Immature natural killer cell (primary cell): ENCODE measurements at regions not wholly inside any gene's neighbourhood (a gene's known extent, or its start where the extent isn't known, plus 50 kb on each side); places are given as distances from the start of the nearest gene placed in this dataset.

Experiments used
- DNase-seq, 3 donors: peaks; one replicate each; pipeline ENCODE4 v3.0.0; 2022; ENCODE audit warnings: mixed read lengths in 1 of 3
- H3K27ac Mint-ChIP-seq, 6 donors: one replicate each; pipeline ENCODE4 v1.8.0; 2020; ENCODE audit warnings: mixed read lengths in 6 of 6, mild to moderate bottlenecking in 5 of 6, inconsistent platforms in 4 of 6, moderate library complexity in 3 of 6
- H3K27me3 Mint-ChIP-seq, 3 donors: one replicate each; pipeline ENCODE4 v1.8.0; 2020 to 2021; ENCODE audit warnings: low read depth in 3 of 3, mild to moderate bottlenecking in 3 of 3, mixed read lengths in 3 of 3, moderate library complexity in 3 of 3, inconsistent platforms in 1 of 3
- H3K36me3 Mint-ChIP-seq, 3 donors: one replicate each; pipeline ENCODE4 v1.8.0; 2020; ENCODE audit warnings: mixed read lengths in 3 of 3, inconsistent platforms in 2 of 3, mild to moderate bottlenecking in 2 of 3
- H3K4me1 Mint-ChIP-seq, 2 donors: one replicate each; pipeline ENCODE4 v1.8.0; 2020; ENCODE audit warnings: inconsistent platforms in 2 of 2, mild to moderate bottlenecking in 2 of 2, mixed read lengths in 2 of 2, moderate library complexity in 1 of 2
- H3K4me3 Mint-ChIP-seq, 5 donors: one replicate each; pipeline ENCODE4 v1.8.0; 2020; ENCODE audit warnings: mild to moderate bottlenecking in 5 of 5, mixed read lengths in 5 of 5, inconsistent platforms in 3 of 5, moderate library complexity in 3 of 5
- H3K9me3 Mint-ChIP-seq, 6 donors: one replicate each; pipeline ENCODE4 v1.8.0; 2020; ENCODE audit warnings: mild to moderate bottlenecking in 6 of 6, mixed read lengths in 6 of 6, inconsistent platforms in 4 of 6, moderate library complexity in 3 of 6

GRCh38 chr10:9965341-9965740 is 1052.3 kb upstream of the CELF2 start:
- no peak for DNase-seq
- no peaks in the 10 kb centered on the region for H3K36me3 Mint-ChIP-seq
- peaks cover 0 to 5% (median 1%) of the 10 kb centered on the region in 6 donors for H3K9me3 Mint-ChIP-seq
- H3K4me1 Mint-ChIP-seq, result no peaks in the 10 kb centered on the region
- peaks cover 0 to 2% (median 2%) of the 10 kb centered on the region in 3 donors for H3K27me3 Mint-ChIP-seq
- H3K27ac Mint-ChIP-seq, result no peak overlapping the region
- H3K4me3 Mint-ChIP-seq, result no peak overlapping the region

- no peaks in the 10 kb centered on the region for H3K4me1 Mint-ChIP-seq
- DNase-seq, result no peak
- H3K27ac Mint-ChIP-seq, result no peak overlapping the region
- peaks cover 0 to 1% (median 0%) of the 10 kb centered on the region in 3 donors for H3K27me3 Mint-ChIP-seq
- no peaks in the 10 kb centered on the region for H3K36me3 Mint-ChIP-seq
- peaks cover 0 to 15% (median 8%) of the 10 kb centered on the region in 6 donors for H3K9me3 Mint-ChIP-seq
- H3K4me3 Mint-ChIP-seq, result no peak overlapping the region
These were observed 1030.9 kb upstream of the CELF2 start for GRCh38 chr10:9986786-9987185.

GRCh38 chr10:9987197-9987596 is 1030.5 kb upstream of the CELF2 start:
- no peaks in the 10 kb centered on the region for H3K36me3 Mint-ChIP-seq
- DNase-seq, result no peak
- H3K27me3 Mint-ChIP-seq, result peaks cover 0 to 3% (median 0%) of the 10 kb centered on the region in 3 donors
- no peak overlapping the region for H3K4me3 Mint-ChIP-seq
- H3K27ac Mint-ChIP-seq, result no peak overlapping the region
- no peaks in the 10 kb centered on the region for H3K4me1 Mint-ChIP-seq
- H3K9me3 Mint-ChIP-seq, result peaks cover 0 to 15% (median 8%) of the 10 kb centered on the region in 6 donors

- Mint-ChIP-seq H3K27me3 (peaks cover 0 to 3% (median 0%) of the 10 kb centered on the region in 3 donors), H3K4me3 (no peak overlapping the region), H3K27ac (no peak overlapping the region), H3K9me3 (peaks cover 0 to under 1% (median 0%) of the 10 kb centered on the region in 6 donors), H3K36me3 (no peaks in the 10 kb centered on the region), H3K4me1 (no peaks in the 10 kb centered on the region)
- no peak for DNase-seq
These were observed 1025.0 kb upstream of the CELF2 start for GRCh38 chr10:9992661-9993060.

GRCh38 chr10:9994131-9994530 is 1023.5 kb upstream of the CELF2 start:
- Mint-ChIP-seq H3K36me3 (no peaks in the 10 kb centered on the region), H3K9me3 (peaks cover 0 to 4% (median 0%) of the 10 kb centered on the region in 6 donors), H3K27ac (no peak overlapping the region), H3K27me3 (peaks cover 0 to 3% (median 0%) of the 10 kb centered on the region in 3 donors), H3K4me3 (no peak overlapping the region), H3K4me1 (no peaks in the 10 kb centered on the region)
- DNase-seq, result no peak

GRCh38 chr10:9999627-10000026 is 1018.0 kb upstream of the CELF2 start:
- H3K27ac Mint-ChIP-seq, result no peak overlapping the region
- peaks cover 0 to 2% (median 0%) of the 10 kb centered on the region in 3 donors for H3K27me3 Mint-ChIP-seq
- no peaks in the 10 kb centered on the region for H3K4me1 Mint-ChIP-seq

GRCh38 chr10:10007957-10008356 is 1009.7 kb upstream of the CELF2 start:
- Mint-ChIP-seq H3K4me1 (no peaks in the 10 kb centered on the region), H3K9me3 (peaks cover 0 to 3% (median 0%) of the 10 kb centered on the region in 6 donors), H3K27me3 (peaks cover 0 to 4% (median 0%) of the 10 kb centered on the region in 3 donors), H3K4me3 (no peak overlapping the region), H3K36me3 (no peaks in the 10 kb centered on the region), H3K27ac (no peak overlapping the region)
- no peak for DNase-seq

More at GRCh38 chr10:9999627-10000026, 1018.0 kb upstream of the CELF2 start:
- Mint-ChIP-seq H3K36me3 (no peaks in the 10 kb centered on the region), H3K9me3 (peaks cover 0 to 10% (median 2%) of the 10 kb centered on the region in 6 donors), H3K4me3 (no peak overlapping the region)
- DNase-seq, result no peak

GRCh38 chr10:10010397-10010796 is 1007.3 kb upstream of the CELF2 start:
- Mint-ChIP-seq H3K36me3 (no peaks in the 10 kb centered on the region), H3K27me3 (peaks cover 0 to 4% (median 0%) of the 10 kb centered on the region in 3 donors), H3K27ac (no peak overlapping the region), H3K9me3 (peaks cover 0 to 3% (median 0%) of the 10 kb centered on the region in 6 donors), H3K4me3 (no peak overlapping the region), H3K4me1 (no peaks in the 10 kb centered on the region)
- DNase-seq, result no peak

- Mint-ChIP-seq H3K4me1 (no peaks in the 10 kb centered on the region), H3K27ac (no peak overlapping the region), H3K36me3 (no peaks in the 10 kb centered on the region), H3K4me3 (no peak overlapping the region), H3K27me3 (no peaks in the 10 kb centered on the region), H3K9me3 (peaks cover 0 to 6% (median 4%) of the 10 kb centered on the region in 6 donors)
- DNase-seq, result no peak
These were observed 1002.8 kb upstream of the CELF2 start for GRCh38 chr10:10014846-10015245.

GRCh38 chr10:10017716-10018115 is 1000.0 kb upstream of the CELF2 start:
- DNase-seq, result no peak
- Mint-ChIP-seq H3K36me3 (no peaks in the 10 kb centered on the region), H3K27me3 (no peaks in the 10 kb centered on the region), H3K9me3 (peaks cover 0 to 17% (median 4%) of the 10 kb centered on the region in 6 donors), H3K4me1 (no peaks in the 10 kb centered on the region), H3K4me3 (no peak overlapping the region), H3K27ac (no peak overlapping the region)

- H3K4me3 Mint-ChIP-seq, result no peak overlapping the region
- peaks cover 0 to 1% (median 0%) of the 10 kb centered on the region in 3 donors for H3K27me3 Mint-ChIP-seq
- H3K9me3 Mint-ChIP-seq, result peaks cover 3 to 21% (median 4%) of the 10 kb centered on the region in 6 donors
- no peak overlapping the region for H3K27ac Mint-ChIP-seq
- H3K4me1 Mint-ChIP-seq, result no peaks in the 10 kb centered on the region
- DNase-seq, result no peak
- no peaks in the 10 kb centered on the region for H3K36me3 Mint-ChIP-seq
These were observed 996.7 kb upstream of the CELF2 start for GRCh38 chr10:10020945-10021344.

GRCh38 chr10:10032991-10033390 is 984.7 kb upstream of the CELF2 start:
- H3K4me1 Mint-ChIP-seq, result no peaks in the 10 kb centered on the region
- no peak for DNase-seq
- peaks cover 0 to 1% (median 0%) of the 10 kb centered on the region in 3 donors for H3K27me3 Mint-ChIP-seq
- no peaks in the 10 kb centered on the region for H3K36me3 Mint-ChIP-seq
- no peak overlapping the region for H3K27ac Mint-ChIP-seq
- no peak overlapping the region for H3K4me3 Mint-ChIP-seq
- peaks cover 0 to 8% (median 5%) of the 10 kb centered on the region in 6 donors for H3K9me3 Mint-ChIP-seq

- Mint-ChIP-seq H3K9me3 (peaks cover 0 to 4% (median under 1%) of the 10 kb centered on the region in 6 donors), H3K4me3 (no peak overlapping the region), H3K4me1 (no peaks in the 10 kb centered on the region), H3K27me3 (no peaks in the 10 kb centered on the region), H3K36me3 (no peaks in the 10 kb centered on the region), H3K27ac (no peak overlapping the region)
- DNase-seq, result no peak
These were observed 979.3 kb upstream of the CELF2 start for GRCh38 chr10:10038348-10038747.

GRCh38 chr10:10039595-10039994 is 978.1 kb upstream of the CELF2 start:
- Mint-ChIP-seq H3K27me3 (no peaks in the 10 kb centered on the region), H3K36me3 (no peaks in the 10 kb centered on the region), H3K27ac (no peak overlapping the region), H3K4me3 (no peak overlapping the region), H3K9me3 (peaks cover 0 to 4% (median under 1%) of the 10 kb centered on the region in 6 donors), H3K4me1 (no peaks in the 10 kb centered on the region)
- no peak for DNase-seq

GRCh38 chr10:10043083-10043482 is 974.6 kb upstream of the CELF2 start:
- Mint-ChIP-seq H3K36me3 (no peaks in the 10 kb centered on the region), H3K27me3 (no peaks in the 10 kb centered on the region), H3K4me1 (no peaks in the 10 kb centered on the region), H3K9me3 (peaks cover 0 to 12% (median 0%) of the 10 kb centered on the region in 6 donors), H3K4me3 (no peak overlapping the region), H3K27ac (no peak overlapping the region)
- no peak for DNase-seq
